NCI-H146 (cell line): ENCODE measurements at regions not wholly inside any gene's neighbourhood (a gene's known extent, or its start where the extent isn't known, plus 50 kb on each side); places are given as distances from the start of the nearest gene placed in this dataset.

ENCODE experiments used
- DNase-seq: peaks from one replicate; lab custom pipeline; 2025; lab: John Stamatoyannopoulos, UW

DNA sequence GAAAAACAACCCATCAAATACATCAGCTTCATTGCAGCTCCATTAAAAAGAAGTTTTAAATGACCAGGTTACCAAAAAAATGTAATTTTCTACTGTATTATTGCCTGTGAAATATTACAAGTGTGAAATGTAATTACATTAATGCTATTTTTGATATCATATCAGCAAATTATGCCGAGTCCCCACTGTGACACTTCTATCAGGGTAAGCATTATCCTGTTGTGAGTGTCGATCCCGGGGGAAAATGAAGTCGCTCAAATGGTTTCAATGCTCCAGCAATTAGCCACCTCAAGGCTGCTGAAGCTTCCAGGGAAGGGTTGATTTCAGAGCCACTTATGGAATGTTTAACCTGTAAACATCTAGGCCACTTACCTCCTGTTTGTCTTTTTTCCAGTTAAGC lies 70.4 kb downstream of the RCN1 start:
- DNase-seq = no peak

DNA sequence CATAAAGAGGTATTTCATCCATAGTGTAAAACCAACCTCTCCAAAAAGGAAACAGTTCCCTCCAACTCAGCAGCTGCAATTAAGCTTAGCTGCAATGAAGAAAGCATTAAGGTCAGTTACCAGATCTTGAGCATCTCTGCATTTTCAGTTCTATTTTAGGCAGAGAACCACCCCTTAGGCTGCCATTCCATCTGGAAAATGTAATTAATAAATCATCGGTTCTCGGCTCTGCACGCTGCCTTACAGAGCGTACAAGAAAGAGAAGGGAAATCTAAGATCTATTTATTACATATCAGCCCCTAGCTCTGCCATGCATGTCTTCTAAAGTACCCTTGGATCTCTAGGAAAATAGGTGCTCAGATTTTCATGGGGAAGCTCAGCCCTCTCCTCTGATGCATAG lies 71.5 kb downstream of the RCN1 start:
- no peak for DNase-seq

DNA sequence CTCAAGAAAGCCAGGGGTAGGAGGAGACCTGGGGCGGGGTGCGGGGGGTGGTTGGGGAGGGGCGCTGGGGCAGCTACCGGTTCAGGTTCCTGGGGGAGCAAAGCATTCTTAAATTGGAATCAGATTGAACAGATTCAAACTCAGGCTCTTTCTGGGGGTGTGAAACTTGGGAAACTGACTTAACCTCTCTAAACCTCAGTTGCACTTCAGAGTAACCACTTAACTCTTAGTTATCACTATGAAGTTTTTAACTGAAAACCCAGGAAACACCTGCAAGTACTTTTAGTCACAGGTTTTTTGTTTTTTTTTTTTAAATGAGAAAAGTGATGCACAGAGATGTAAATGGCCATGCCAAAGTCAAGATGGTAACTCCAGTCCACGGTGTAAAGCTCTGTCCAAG lies 72.0 kb downstream of the RCN1 start:
- DNase-seq = no peak

DNA sequence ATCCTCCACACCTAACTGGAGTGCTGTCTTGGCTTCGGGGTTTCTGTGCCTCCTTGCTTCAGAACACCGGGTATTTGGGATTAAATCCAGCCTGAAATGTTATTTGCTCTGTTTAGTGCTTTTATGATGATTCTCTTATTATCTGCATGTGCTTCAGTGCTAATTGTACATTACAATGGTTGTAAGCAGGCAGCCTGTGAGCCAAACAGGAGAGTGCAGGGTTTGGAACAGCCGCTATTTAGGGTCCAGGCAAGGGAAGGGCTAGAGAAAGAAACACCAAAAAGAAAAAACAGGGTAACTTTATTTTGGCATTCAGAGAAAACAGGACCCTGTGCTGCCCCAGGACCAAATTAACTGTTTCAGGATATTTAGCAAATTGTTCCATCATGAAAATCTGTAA lies 72.7 kb downstream of the RCN1 start:
- no peak for DNase-seq

DNA sequence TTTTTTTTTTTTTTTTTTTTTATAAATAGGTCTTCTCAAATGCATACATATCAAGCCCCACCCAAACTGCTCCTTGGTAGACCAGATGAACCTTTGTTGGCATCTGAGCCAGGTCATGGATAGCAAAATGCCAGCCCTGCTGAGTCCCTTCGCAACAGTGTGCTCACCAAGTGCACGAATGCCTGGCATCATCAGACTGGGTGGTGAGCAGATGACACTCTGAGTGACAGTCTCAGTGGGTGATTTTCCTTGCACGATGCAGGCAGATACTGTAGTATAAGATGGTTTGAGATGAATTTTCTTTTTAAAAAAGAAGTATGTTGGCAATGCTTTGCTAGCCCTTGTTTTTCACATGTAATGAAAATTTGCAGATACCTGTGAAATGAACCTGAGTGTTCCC lies 74.0 kb downstream of the RCN1 start:
- DNase-seq = no peak

DNA sequence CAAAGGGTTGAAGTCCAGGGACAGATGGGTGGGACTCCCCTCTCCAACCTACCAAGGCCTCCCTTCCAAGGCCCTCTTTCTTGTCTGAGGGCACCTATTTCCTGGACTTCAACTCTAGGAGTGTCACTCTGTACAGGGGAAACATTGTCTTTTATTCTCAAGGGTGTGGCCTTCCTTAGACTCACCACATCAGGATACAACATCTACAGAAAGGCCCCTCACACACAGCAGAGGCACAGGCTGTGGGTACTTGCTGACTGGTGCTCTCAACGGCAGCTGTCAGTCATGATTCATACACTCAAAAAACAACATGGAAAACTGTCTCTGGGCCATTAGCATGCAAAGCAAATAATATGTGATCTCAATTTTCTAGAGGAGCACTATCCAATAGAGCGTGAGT lies 78.0 kb downstream of the RCN1 start:
- no peak for DNase-seq

DNA sequence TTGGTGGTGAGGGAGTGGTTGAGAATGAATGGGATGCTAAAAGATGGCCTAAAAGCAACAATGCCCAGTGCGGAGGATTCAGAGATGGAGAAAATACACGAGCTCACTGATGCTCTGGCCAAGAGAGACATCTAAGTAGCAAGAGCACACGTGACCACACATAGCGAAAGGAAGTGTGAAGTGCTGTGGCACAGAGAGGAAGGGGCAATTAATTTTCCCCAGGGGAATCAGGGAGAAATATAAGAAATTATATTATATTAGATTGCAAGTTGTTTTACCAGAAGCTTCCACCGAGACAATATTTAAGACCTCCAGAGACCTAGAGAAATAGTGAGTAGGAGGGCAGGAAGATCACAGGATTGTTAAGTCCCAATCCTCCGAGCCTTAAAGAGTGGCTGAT lies 80.6 kb downstream of the RCN1 start:
- no peak for DNase-seq

DNA sequence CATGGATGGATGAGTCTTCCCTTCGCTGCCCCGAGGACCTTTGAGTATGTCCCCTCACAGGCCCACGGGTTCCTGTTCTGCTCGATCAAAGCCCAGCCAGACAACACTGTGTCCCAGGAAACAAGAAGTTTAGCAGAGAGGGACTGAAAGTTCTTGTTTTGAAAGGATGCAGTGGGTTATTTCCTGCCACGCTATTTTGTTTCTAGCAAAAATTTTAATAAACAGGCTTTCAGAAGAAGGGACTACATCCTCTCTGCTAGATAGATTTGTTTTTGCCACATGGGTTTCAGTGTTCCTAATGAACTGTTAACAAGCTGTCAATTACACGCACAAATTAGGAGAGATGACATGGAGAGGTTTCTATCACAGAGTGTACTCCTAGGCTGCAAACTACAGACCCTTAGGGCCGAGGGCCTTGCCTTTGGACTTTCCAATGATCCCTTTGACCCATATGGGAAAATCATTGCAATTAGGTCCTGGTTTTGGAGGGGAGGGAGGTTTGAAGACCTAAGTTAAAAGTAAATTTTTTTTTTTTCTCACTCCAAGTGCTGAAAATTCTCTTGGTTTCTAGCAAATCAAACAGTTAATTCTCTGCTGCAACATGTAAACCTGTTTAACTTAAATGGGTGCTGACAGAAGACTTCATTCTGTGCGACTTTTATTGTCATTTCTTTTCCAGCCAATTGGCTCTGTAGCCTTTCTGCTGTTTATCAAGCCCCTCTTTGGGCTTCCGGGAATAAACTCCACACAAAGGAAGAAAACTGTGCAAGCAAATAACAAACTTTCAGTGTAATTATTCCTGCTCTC lies 81.4 kb downstream of the RCN1 start:
- DNase-seq = no peak

DNA sequence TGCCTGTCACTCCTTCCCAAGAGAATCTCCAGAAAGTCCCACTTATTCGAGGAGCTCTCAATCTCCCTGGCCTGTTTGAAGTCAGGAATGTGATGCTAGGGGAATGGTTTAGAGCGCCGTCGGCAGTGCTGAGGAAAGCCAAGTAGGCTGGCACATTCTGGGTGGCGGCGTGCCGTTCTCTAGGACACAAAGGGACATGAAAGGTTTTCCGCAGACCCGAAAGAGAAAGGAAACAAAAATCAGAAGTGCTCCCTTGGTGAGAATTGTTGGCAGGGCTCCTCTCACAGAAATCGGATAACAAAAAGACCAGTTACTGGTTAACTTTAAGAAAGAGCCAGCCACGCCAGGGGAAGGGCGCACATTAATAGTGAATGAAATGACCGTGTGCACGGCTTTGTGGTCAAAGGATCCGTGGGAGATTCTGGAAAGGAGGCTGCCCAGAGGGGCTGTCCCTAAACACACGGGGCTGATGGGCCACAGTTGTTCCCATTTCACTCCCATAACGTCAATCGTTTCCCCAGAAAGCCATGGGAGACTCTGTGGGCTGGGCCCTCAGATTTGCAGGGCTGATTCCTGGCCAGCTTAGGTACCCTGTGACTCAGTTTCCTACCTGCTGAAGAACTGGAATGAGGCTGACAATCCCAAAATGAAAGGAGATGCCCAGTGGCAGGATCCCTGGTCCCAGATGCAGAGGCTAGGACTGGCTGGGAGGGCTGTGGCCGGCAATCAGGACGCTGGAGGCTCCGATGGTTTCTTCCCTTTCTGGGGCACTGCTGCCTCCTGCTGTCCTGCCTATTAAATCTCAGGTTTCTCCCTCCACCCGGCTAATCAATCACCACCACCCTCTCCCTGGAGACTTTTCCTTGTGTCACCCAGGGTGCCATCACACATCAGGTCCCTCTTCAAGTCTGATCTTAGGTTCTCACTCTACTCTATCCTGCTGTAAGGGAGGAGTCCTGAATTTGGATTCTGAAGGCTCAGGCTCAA lies 82.3 kb downstream of the RCN1 start:
- DNase-seq = peak; percentile 64

DNA sequence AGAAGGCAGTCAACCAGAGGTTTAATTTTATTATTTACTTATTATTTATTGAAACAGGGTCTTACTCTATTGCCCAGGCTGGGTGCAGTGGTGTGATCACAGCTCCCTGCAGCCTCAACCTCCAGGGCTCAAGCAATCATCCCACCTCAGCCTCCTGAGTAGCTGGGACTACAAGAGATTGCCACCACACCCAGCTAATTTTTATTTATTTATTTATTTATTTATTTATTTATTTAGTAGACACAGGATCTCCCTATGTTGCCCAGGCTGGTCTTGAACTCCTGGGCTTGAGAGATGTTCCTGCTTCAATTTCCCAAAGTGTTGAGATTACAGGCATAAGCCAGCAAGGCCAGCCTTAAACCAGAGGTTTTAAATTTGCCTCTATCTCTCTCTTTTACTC lies 83.1 kb downstream of the RCN1 start:
- no peak for DNase-seq

DNA sequence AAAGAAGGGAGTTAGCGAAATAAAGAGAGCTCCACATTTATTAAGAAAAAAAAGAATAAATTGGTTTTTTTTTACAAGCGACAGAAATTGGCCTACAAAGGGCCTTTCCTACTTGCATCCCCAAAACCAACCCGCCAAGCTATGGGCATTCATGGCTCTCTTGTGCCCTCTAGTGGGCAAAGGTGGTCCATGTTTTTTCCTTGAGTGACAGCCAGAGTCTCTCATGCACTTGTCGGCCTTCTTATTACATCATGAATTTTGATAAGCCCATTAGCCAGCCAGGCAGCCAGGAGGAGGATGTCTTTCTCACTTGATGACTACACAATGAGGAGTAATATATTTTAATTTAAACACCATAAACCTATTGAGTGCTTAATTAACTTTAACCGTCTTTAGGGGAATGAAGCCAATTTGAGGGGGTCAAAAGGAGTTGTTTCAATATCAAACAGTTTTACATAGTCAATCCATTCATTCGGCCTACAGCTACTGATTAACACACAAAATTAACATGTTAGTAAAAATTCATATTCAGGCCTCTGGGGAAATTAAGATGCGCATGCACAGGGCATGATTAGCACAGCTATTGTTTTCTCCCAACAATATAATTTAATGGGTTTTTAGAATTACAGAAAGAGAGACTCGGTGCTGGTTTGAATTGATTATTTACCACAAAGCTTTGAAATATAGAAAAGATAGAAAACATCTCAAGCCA lies 85.5 kb downstream of the RCN1 start:
- DNase-seq = peak; percentile 66

DNA sequence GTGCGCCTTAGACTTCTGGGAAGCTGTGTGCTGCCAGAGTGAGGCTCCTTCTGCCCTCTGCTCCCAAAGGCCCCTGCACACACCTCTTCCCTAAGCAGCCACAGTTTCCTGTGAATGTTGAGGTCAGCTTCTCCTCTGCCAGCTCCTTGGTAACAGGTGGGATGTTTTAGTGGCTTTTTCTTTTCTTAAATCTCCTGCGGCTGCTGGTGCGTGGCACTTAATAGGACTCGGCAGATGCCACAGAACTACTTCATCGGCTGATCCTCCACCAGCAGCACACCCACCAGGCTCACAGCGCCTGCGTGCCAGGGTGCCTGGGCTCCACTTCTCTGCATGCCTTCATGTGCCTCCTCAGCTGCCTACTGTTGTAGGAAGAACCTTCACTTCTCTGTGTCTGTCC lies 87.8 kb downstream of the RCN1 start:
- DNase-seq = no peak

DNA sequence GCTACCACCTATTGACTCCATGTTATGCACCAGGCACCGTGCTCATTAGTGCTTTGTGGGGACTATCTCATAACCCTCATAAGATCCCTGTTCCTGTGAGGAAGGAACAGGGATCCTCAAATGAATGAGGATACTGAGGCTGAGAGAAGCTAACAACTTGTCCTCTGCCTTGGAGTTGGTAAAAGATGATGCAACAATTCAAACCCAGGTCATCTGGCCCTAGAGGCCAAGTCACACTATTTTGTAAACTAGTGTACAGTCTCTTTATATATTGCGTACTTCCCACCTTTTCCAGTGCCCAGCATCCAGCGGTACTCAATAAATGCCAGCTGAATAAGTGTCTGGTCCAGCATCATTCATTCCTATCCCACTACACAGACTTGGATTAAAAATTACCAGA lies 92.6 kb downstream of the RCN1 start:
- no peak for DNase-seq

DNA sequence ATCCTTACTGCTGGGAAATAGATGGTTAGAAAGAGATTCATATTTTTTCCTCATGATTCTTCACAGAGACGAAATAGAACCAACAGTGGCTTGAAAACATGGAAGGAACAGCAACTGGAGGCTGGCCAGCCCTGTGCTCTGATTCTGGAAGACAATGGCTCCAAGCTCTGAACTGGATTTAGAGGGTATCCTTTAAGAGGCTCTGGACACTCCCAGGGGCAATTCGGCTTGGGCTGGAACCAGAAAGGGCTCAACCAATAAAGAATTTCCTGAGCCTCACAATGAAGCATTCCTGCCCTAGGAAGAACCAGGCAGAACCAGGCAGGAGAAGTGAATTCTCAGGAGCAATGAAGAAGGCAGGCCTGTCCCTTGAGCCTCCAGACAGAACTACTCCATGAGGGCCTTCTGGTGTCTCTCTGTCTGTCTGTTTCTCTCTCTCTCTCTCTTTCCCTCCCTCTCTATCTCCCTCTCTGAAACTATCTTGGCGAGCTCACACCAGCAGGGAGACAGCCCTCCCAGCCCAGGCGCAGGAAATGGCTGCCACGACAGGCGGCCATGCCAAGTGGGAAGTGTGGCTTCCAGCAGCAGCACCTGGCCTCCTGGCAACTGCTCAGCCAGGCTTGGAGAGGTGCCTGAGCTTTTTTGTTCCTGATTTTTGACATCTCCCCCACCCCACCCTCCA lies 93.3 kb downstream of the RCN1 start:
- no peak for DNase-seq

DNA sequence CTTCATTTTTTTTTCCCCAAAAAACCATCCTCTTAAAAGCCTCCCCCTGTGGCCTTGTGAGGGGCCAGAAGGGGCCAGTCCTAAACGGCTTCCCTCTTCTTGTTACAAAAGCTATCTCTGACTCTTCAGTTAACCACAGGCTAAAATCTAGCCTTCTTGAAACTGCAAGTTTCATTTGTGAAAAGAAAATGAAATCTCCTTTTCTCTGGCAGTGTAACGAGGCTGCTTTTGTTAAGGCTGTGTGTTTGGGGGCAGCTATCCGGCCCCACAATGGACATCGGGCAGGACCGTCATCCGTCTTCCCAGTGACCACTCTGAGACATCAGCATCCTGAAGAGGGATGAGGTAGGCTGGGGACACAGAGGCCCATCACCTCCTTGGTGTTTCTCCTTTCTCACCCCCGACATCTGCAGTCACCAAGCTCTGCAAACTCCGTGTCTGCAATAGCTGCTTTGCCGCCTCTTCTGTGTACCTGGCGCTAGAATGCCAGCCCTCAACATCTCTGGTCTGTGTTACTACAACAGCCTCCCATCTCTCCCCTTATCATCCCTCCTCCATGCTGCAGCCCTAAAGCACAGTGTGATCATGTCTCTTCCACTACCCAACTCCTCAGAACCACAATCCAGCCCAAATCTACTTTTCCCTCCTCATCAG lies 94.0 kb downstream of the RCN1 start:
- no peak for DNase-seq

DNA sequence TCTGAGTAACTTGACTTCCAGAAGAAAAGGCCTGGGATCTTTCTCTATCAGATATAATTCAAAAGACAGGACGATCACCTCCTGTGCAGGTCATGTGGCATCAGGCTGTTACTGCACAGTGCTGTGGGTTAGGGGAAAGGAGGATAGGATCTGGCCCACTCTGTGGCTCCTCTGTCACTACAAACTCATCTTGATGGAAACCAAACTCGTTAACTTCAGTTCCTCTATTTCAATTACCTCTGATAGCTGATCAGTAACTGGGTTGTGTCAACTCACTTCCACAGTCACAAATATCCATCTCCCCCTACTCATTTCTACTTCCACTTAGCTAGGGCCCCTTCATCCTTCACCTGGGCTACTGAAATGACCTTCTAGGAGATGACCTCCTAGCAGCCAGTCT lies 95.2 kb downstream of the RCN1 start:
- no peak for DNase-seq

DNA sequence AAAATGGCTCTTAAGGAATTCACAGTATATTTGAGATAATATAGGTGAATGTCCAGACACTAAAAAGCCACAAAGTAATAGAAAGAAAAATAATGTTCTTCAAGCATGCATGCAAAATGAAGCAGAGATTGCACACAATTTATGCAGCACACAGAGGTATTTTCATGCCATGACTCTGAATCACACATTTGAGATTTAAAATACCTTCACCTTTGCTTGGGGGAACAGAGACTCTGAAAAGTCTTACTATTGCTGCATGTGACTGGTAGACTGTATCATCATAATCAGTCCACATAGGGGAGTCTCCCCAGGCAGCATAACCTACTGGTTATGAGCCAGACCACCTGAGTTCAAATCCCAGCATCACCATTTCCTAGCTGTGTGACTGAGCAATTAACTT lies 96.2 kb downstream of the RCN1 start:
- DNase-seq = no peak

DNA sequence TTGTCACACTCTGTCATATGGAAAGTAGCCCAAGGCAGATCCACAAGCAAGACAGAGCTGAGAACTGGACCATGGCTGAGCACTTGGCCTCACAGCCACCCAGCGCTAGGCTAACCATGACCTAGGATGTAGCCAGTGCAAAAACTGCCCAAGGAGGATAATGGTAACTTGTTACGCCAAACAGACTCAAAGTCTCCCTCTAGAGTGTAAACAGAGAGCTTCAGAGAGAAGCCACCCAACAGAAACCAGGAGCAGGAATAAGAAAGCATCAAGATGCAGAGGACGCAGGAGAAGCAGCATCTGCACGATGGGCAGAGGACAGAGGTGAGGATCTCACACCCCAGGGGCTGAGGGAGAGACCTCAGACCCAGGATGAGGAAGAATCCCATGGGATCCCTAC lies 97.9 kb downstream of the RCN1 start:
- no peak for DNase-seq

DNA sequence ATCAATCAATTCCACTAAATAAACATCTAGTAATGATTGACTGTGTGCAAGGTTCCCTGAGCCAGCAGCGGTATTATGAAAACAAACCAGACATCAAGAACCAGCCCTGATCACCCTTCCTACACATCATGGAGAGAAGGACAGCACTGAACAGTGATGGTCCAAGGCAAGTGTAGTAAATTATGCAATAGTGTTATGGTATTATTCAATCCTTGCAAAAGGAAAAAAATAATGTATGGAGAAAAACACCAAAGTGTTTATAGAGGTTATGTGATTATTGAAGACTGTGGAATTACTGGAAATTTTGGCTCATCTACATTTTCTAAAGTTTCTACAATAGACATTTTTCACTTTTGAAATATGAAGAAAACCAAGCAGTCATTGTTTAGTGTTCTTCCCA lies 105.3 kb downstream of the RCN1 start:
- DNase-seq = no peak

DNA sequence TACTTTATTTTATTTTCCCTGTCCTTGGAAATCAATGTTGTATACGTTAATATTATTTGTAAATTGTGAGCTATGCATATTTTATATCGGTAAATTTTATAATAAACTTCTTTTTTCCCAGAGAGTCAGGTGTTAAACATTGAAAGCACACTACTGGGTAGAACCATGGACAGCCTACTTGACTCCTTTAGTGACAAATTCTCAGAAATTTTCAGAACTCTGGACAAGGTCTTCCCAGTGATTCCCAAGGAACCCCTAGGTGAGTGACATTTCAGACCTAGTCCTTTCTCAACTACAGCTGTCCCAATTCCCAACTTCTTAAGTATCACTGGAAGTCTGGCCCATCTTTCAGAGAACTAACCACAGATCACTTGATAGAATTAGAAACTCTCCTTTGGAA lies 107.2 kb downstream of the RCN1 start:
- DNase-seq = no peak

DNA sequence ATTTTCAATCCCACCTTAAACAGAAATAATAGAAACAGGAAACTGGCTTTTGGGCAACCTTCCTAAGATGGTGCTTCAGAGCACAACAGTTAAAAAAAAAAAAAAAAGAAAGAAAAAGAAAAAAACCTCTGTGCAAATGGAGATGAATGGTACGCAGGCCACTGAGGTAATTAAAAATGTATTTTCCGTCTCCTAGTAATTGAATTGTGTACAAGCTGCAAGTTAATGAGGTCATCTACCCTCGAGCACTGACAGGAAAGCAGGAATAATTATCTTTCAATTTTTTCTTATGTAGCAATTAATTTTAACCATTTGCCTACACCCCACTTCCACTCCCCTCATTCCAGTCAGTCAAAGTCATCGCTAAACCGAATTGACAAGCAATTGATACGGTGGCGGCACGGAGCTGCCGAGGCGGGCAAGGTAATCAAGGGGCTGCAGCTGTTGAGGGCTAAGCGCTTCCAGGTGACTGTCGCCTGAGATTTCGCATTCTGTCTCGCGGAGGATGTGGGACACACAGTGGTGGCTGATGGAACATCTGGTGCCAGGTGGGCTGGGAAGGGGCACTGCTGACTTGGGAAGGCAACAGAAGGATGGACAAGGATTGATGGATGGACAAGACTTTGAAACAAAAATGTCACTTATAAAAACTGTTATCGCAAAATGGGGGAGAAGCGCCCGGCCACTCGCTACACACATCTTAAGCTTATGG lies 109.4 kb downstream of the RCN1 start:
- DNase-seq = no peak
